T-helper 17 cell (primary cell): ENCODE measurements at regions not wholly inside any gene's neighbourhood (a gene's known extent, or its start where the extent isn't known, plus 50 kb on each side); places are given as distances from the start of the nearest gene placed in this dataset.

Experiments used
- ATAC-seq: fragments of 150-1000 bp; cut with Tn5 transposase; 2 replicates; pipeline ENCODE4 v1.10.0; 2021; ENCODE audit warnings: mild to moderate bottlenecking, moderate library complexity
- DNase-seq, 3 donors: peaks; one replicate each; pipeline versions ENCODE4 v3.0.0 to v3.0.0-alpha.2; 2020 to 2021
- H3K9me3 ChIP-seq: one replicate; pipeline ENCODE4 v1.7.0; 2013; ENCODE audit warnings: low read length, mild to moderate bottlenecking; ENCODE audit not compliant: control insufficient read depth, poor library complexity, severe bottlenecking
- H3K27ac Mint-ChIP-seq: one replicate; pipeline ENCODE4 v1.8.0; 2022; ENCODE audit warnings: mild to moderate bottlenecking, moderate library complexity, mixed read lengths
- H3K27me3 Mint-ChIP-seq: one replicate; pipeline ENCODE4 v1.8.0; 2022; ENCODE audit warnings: mixed read lengths
- H3K36me3 Mint-ChIP-seq: one replicate; pipeline ENCODE4 v1.8.0; 2022; ENCODE audit warnings: low read depth, mixed read lengths
- H3K4me1 Mint-ChIP-seq: one replicate; pipeline ENCODE4 v1.8.0; 2022; ENCODE audit warnings: mild to moderate bottlenecking, mixed read lengths
- H3K4me3 Mint-ChIP-seq: one replicate; pipeline ENCODE4 v1.8.0; 2022; ENCODE audit warnings: mild to moderate bottlenecking, moderate library complexity, mixed read lengths

DNA sequence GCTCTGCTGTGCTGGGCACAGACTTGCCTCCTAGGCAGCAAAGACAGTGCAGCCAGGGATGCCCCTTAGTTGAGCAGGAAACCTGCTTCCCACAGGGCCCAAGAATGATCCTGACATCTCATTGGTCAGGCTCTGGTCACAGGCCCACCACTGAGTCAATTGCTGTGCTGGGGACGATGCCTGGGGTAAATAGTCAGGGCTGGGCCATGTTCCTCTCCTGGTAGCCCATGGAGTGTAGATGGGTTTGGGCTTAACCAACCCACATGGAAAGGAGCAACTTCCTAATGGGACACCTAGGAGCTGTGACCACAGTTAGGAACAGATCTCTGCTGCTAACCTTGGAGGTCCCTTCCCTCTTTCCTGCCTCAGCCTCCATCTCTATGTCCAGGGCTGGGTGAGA is 212.5 kb upstream of the ZNF536 start:
- no peaks in the 10 kb centered on the region for H3K4me1 Mint-ChIP-seq
- no peaks in the 10 kb centered on the region for H3K36me3 Mint-ChIP-seq
- no peaks in the 10 kb centered on the region for H3K9me3 ChIP-seq
- DNase-seq (no peak), ATAC-seq (no peak)
- no peak overlapping the region for H3K27ac Mint-ChIP-seq
- H3K27me3 Mint-ChIP-seq = peaks cover 10% of the 10 kb centered on the region
- no peak overlapping the region for H3K4me3 Mint-ChIP-seq

GRCh38 chr19:30160426-30160825 is 211.8 kb upstream of the ZNF536 start:
- no peak for ATAC-seq
- no peaks in the 10 kb centered on the region for H3K9me3 ChIP-seq
- peaks cover 6% of the 10 kb centered on the region for H3K27me3 Mint-ChIP-seq
- H3K4me1 Mint-ChIP-seq = no peaks in the 10 kb centered on the region
- H3K27ac Mint-ChIP-seq = no peak overlapping the region
- no peaks in the 10 kb centered on the region for H3K36me3 Mint-ChIP-seq
- H3K4me3 Mint-ChIP-seq = no peak overlapping the region
- no peak for DNase-seq

- ATAC-seq (no peak), DNase-seq (no peak)
- H3K36me3 Mint-ChIP-seq = no peaks in the 10 kb centered on the region
- H3K27ac Mint-ChIP-seq = no peak overlapping the region
- H3K4me3 Mint-ChIP-seq = no peak overlapping the region
- H3K9me3 ChIP-seq = no peaks in the 10 kb centered on the region
- no peaks in the 10 kb centered on the region for H3K4me1 Mint-ChIP-seq
- peaks cover 6% of the 10 kb centered on the region for H3K27me3 Mint-ChIP-seq
Observed at GRCh38 chr19:30161021-30161655, 211.0 kb upstream of the ZNF536 start.

- no peaks in the 10 kb centered on the region for H3K9me3 ChIP-seq
- H3K4me1 Mint-ChIP-seq = no peaks in the 10 kb centered on the region
- ATAC-seq (no peak), DNase-seq (no peak)
- H3K27me3 Mint-ChIP-seq = peaks cover 6% of the 10 kb centered on the region
- H3K27ac Mint-ChIP-seq = no peak overlapping the region
- no peaks in the 10 kb centered on the region for H3K36me3 Mint-ChIP-seq
- no peak overlapping the region for H3K4me3 Mint-ChIP-seq
Observed at GRCh38 chr19:30161770-30162169, 210.4 kb upstream of the ZNF536 start.

GRCh38 chr19:30162718-30163117 is 209.5 kb upstream of the ZNF536 start:
- H3K4me1 Mint-ChIP-seq = no peaks in the 10 kb centered on the region
- no peak overlapping the region for H3K27ac Mint-ChIP-seq
- no peaks in the 10 kb centered on the region for H3K36me3 Mint-ChIP-seq
- DNase-seq = no peak
- peaks cover 6% of the 10 kb centered on the region for H3K27me3 Mint-ChIP-seq
- H3K4me3 Mint-ChIP-seq = no peak overlapping the region
- H3K9me3 ChIP-seq = no peaks in the 10 kb centered on the region
- ATAC-seq = no peak

DNA sequence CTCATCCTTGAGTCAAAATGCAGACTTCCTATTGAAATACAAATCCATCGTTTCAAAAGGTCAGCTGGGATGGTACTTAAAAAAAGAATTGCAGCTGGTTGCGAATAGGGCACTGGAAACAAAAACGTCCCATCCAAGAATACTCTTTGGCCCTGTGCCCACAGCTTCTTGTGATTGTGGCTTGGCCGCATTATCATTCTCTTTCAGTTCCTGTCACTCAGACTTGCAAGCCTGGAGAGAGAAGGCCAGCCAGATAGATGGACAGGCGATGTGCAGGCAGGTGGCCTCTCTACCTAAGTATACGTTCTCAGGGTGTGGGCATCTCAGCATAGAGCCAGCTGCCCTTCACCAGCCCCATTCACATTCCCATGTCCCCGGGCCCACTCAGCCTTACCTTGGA is 208.5 kb upstream of the ZNF536 start:
- H3K4me3 Mint-ChIP-seq = no peak overlapping the region
- no peaks in the 10 kb centered on the region for H3K4me1 Mint-ChIP-seq
- no peak for DNase-seq
- no peak for ATAC-seq
- no peaks in the 10 kb centered on the region for H3K36me3 Mint-ChIP-seq
- no peaks in the 10 kb centered on the region for H3K9me3 ChIP-seq
- H3K27ac Mint-ChIP-seq = no peak overlapping the region
- H3K27me3 Mint-ChIP-seq = peaks cover 6% of the 10 kb centered on the region

- Mint-ChIP-seq H3K4me3 (no peak overlapping the region), H3K4me1 (no peaks in the 10 kb centered on the region), H3K27ac (no peak overlapping the region), H3K36me3 (no peaks in the 10 kb centered on the region), H3K27me3 (peaks cover 3% of the 10 kb centered on the region)
- DNase-seq (no peak), ATAC-seq (no peak)
- no peaks in the 10 kb centered on the region for H3K9me3 ChIP-seq
Observed at GRCh38 chr19:30165228-30165813, 206.9 kb upstream of the ZNF536 start.

DNA sequence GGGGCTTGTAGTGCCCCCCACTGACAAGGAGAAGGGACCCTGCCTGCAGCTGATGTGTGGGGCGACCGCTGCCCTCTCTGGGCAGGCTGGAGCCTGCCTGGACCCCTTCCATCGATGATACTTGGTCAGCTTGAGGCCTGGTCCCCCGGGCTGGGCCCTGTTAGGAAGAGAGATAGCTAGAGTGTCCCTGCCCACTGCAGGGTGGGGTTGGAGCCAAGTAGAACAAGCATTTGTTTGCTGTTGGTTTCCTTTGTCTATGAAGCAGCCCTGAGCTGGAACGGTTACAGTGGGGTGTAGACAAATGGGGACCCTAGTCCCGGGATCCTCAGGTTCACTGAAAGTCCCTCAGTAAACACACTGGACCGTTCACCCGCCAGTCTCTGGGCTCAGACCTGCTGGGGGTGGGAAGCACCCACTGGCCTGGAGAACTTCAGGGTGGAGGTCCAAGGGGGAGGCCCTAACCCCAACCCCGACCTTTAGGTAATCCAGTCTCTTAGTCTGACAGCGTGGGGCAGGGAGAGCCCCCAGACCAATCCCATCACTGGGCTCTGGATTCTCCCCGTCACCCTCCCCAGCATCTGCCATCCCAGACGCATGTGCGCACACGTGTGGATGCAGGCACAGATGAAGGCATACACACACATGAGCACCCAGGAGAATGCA is 204.8 kb upstream of the ZNF536 start:
- H3K4me3 Mint-ChIP-seq = no peak overlapping the region
- H3K27me3 Mint-ChIP-seq = no peaks in the 10 kb centered on the region
- no peak overlapping the region for H3K27ac Mint-ChIP-seq
- H3K36me3 Mint-ChIP-seq = no peaks in the 10 kb centered on the region
- ATAC-seq (no peak), DNase-seq (no peak)
- no peaks in the 10 kb centered on the region for H3K9me3 ChIP-seq
- H3K4me1 Mint-ChIP-seq = no peaks in the 10 kb centered on the region

- DNase-seq (no peak), ATAC-seq (no peak)
- H3K9me3 ChIP-seq = no peaks in the 10 kb centered on the region
- no peak overlapping the region for H3K27ac Mint-ChIP-seq
- no peaks in the 10 kb centered on the region for H3K27me3 Mint-ChIP-seq
- H3K4me3 Mint-ChIP-seq = no peak overlapping the region
- no peaks in the 10 kb centered on the region for H3K4me1 Mint-ChIP-seq
- no peaks in the 10 kb centered on the region for H3K36me3 Mint-ChIP-seq
Observed at GRCh38 chr19:30167976-30168635, 204.1 kb upstream of the ZNF536 start.

GRCh38 chr19:30168760-30169159 is 203.4 kb upstream of the ZNF536 start:
- no peak for ATAC-seq
- H3K4me3 Mint-ChIP-seq = no peak overlapping the region
- H3K4me1 Mint-ChIP-seq = no peaks in the 10 kb centered on the region
- H3K27ac Mint-ChIP-seq = no peak overlapping the region
- no peak for DNase-seq
- H3K36me3 Mint-ChIP-seq = no peaks in the 10 kb centered on the region
- no peaks in the 10 kb centered on the region for H3K9me3 ChIP-seq
- H3K27me3 Mint-ChIP-seq = no peaks in the 10 kb centered on the region

- Mint-ChIP-seq H3K36me3 (no peaks in the 10 kb centered on the region), H3K4me3 (no peak overlapping the region), H3K27ac (no peak overlapping the region), H3K27me3 (no peaks in the 10 kb centered on the region), H3K4me1 (no peaks in the 10 kb centered on the region)
- no peak for ATAC-seq
- DNase-seq = no peak
- H3K9me3 ChIP-seq = no peaks in the 10 kb centered on the region
Observed at GRCh38 chr19:30169196-30169900, 202.8 kb upstream of the ZNF536 start.

- ATAC-seq (no peak), DNase-seq (no peak)
- no peaks in the 10 kb centered on the region for H3K4me1 Mint-ChIP-seq
- H3K36me3 Mint-ChIP-seq = no peaks in the 10 kb centered on the region
- no peak overlapping the region for H3K27ac Mint-ChIP-seq
- no peaks in the 10 kb centered on the region for H3K9me3 ChIP-seq
- H3K27me3 Mint-ChIP-seq = no peaks in the 10 kb centered on the region
- no peak overlapping the region for H3K4me3 Mint-ChIP-seq
Observed at GRCh38 chr19:30170081-30170480, 202.1 kb upstream of the ZNF536 start.

GRCh38 chr19:30170495-30171137 is 201.6 kb upstream of the ZNF536 start:
- DNase-seq (no peak), ATAC-seq (no peak)
- Mint-ChIP-seq H3K27ac (no peak overlapping the region), H3K27me3 (no peaks in the 10 kb centered on the region), H3K4me3 (no peak overlapping the region), H3K36me3 (no peaks in the 10 kb centered on the region), H3K4me1 (no peaks in the 10 kb centered on the region)
- no peaks in the 10 kb centered on the region for H3K9me3 ChIP-seq
